AG09319 (cell line): ENCODE measurements at regions not wholly inside any gene's neighbourhood (a gene's known extent, or its start where the extent isn't known, plus 50 kb on each side); places are given as distances from the start of the nearest gene placed in this dataset.

ENCODE experiments used
- DNase-seq: peaks from one replicate; pipeline ENCODE4 v3.0.0-alpha.2; 2010; ENCODE audit warnings: low read depth; ENCODE audit errors: extremely low read depth
- CTCF ChIP-seq: IDR thresholded peaks from 2 replicates; pipeline ENCODE4 v1.5.1; 2011; ENCODE audit warnings: low read depth, mild to moderate bottlenecking, inconsistent platforms, low read length, moderate library complexity

- TF ChIP-seq CTCF: no peak
- DNase-seq: no peak
Observed at GRCh38 chr9:89969881-89970639, 365.2 kb downstream of the GADD45G start.

GRCh38 chr9:89970701-89971100 lies 365.9 kb downstream of the GADD45G start:
- no peak for TF ChIP-seq CTCF
- no peak for DNase-seq

GRCh38 chr9:89972535-89972934 lies 367.7 kb downstream of the GADD45G start:
- TF ChIP-seq CTCF: no peak
- no peak for DNase-seq

GRCh38 chr9:89974582-89974981 lies 369.8 kb downstream of the GADD45G start:
- DNase-seq: no peak
- no peak for TF ChIP-seq CTCF

- TF ChIP-seq CTCF: no peak
- DNase-seq: no peak
Observed at GRCh38 chr9:89975024-89975423, 370.2 kb downstream of the GADD45G start.

- no peak for TF ChIP-seq CTCF
- DNase-seq: no peak
Observed at GRCh38 chr9:89975630-89976029, 370.8 kb downstream of the GADD45G start.

- DNase-seq: no peak
- peak; percentile 33 for TF ChIP-seq CTCF
Observed at GRCh38 chr9:89978185-89978584, 373.4 kb downstream of the GADD45G start.
